IMR-90 (cell line): ENCODE measurements at regions not wholly inside any gene's neighbourhood (a gene's known extent, or its start where the extent isn't known, plus 50 kb on each side); places are given as distances from the start of the nearest gene placed in this dataset.

Experiments used
- ATAC-seq: fragments of 200-7000 bp; cut with Tn5 transposase; 2 replicates; pipeline ENCODE4 v1.9.1; 2020; ENCODE audit warnings: low read depth, mild to moderate bottlenecking, moderate library complexity
- BruUV-seq: library from RNA; stranded (reverse); fragments of 400-500 nt; replicated peaks from 2 replicates; lab custom pipeline; 2021; lab: Mats Ljungman, UMichigan
- CTCF ChIA-PET: fragments of 300-600 bp; formaldehyde crosslinking; extraction: SDS; loops from one replicate; lab custom pipeline; 2021; ENCODE audit warnings: antibody characterized with exemption; lab: Yijun Ruan, JAX
- POLR2A ChIA-PET: fragments of 300-600 bp; sonication (Branson Sonifier 250); formaldehyde crosslinking; loops from one replicate; lab custom pipeline; 2022; ENCODE audit warnings: antibody characterized with exemption; ENCODE audit not compliant: unreplicated experiment; lab: Charles Lee
- DNase-seq: peaks from one replicate; pipeline ENCODE4 v3.0.0; 2013
- H2AFZ ChIP-seq: replicated peaks from 2 replicates; pipeline ENCODE3; 2013; ENCODE audit warnings: low read length, mild to moderate bottlenecking; ENCODE audit not compliant: poor library complexity
- H2AK5ac ChIP-seq: 2 replicates; pipeline ENCODE4 v1.6.1; 2013; ENCODE audit warnings: low read depth, low read length, inconsistent platforms
- H2AK9ac ChIP-seq: replicated peaks from 2 replicates; pipeline ENCODE3; 2013; ENCODE audit warnings: mild to moderate bottlenecking, low read depth, low read length, moderate library complexity; ENCODE audit not compliant: poor library complexity
- H2BK120ac ChIP-seq: 2 replicates; pipeline ENCODE4 v1.6.1; 2013; ENCODE audit warnings: low read depth, low read length, inconsistent platforms
- H2BK15ac ChIP-seq: 3 replicates; pipeline ENCODE4 v1.6.1; 2013; ENCODE audit warnings: low read depth, low read length, inconsistent platforms
- H2BK20ac ChIP-seq: 2 replicates; pipeline ENCODE4 v1.6.1; 2013; ENCODE audit warnings: low read depth, mild to moderate bottlenecking, inconsistent platforms, low read length, moderate library complexity
- H2BK5ac ChIP-seq: 2 replicates; pipeline ENCODE4 v1.6.1; 2013; ENCODE audit warnings: mild to moderate bottlenecking, low read depth, low read length, inconsistent platforms; ENCODE audit not compliant: poor library complexity, severe bottlenecking
- H3K14ac ChIP-seq: replicated peaks from 2 replicates; pipeline ENCODE4 v1.6.1; 2013; ENCODE audit warnings: low read depth, low read length, inconsistent platforms
- H3K18ac ChIP-seq: 2 replicates; pipeline ENCODE4 v1.6.1; 2013; ENCODE audit warnings: low read depth, low read length, control low read depth
- H3K23ac ChIP-seq: 2 replicates; pipeline ENCODE4 v1.6.1; 2013; ENCODE audit warnings: low read depth, low read length, inconsistent platforms
- H3K27ac ChIP-seq: 2 replicates; pipeline ENCODE4 v1.5.1; 2013; ENCODE audit warnings: mild to moderate bottlenecking, control low read depth, low read length; ENCODE audit not compliant: insufficient read depth
- H3K27me3 ChIP-seq: 2 replicates; pipeline ENCODE4 v1.6.1; 2013; ENCODE audit warnings: low read length; ENCODE audit not compliant: control insufficient read depth, insufficient read depth
- H3K36me3 ChIP-seq: 2 replicates; pipeline ENCODE4 v1.6.1; 2013; ENCODE audit warnings: low read length, mixed read lengths; ENCODE audit not compliant: control insufficient read depth, insufficient read depth
- H3K4ac ChIP-seq: 2 replicates; pipeline ENCODE4 v1.6.1; 2013; ENCODE audit warnings: low read depth, low read length, inconsistent platforms
- H3K4me1 ChIP-seq: 2 replicates; pipeline ENCODE4 v1.6.1; 2013; ENCODE audit warnings: low read length, mixed read lengths; ENCODE audit not compliant: control insufficient read depth, insufficient read depth
- H3K4me2 ChIP-seq: 2 replicates; pipeline ENCODE4 v1.6.1; 2013; ENCODE audit warnings: low read depth, mild to moderate bottlenecking, control low read depth, low read length, moderate library complexity
- H3K4me3 ChIP-seq: 2 replicates; pipeline ENCODE4 v1.5.1; 2013; ENCODE audit warnings: low read depth, mild to moderate bottlenecking, control low read depth, low read length, moderate library complexity; ENCODE audit not compliant: insufficient read depth
- H3K56ac ChIP-seq: 2 replicates; pipeline ENCODE4 v1.6.1; 2013; ENCODE audit warnings: low read length, inconsistent platforms; ENCODE audit not compliant: insufficient read depth; ENCODE audit errors: extremely low read depth
- H3K79me1 ChIP-seq, 2 experiments: 2 replicates each; pipeline ENCODE4 v1.6.1; 2013; ENCODE audit warnings: low read length in 2 of 2, inconsistent platforms in 1 of 2, low read depth in 1 of 2
- H3K9ac ChIP-seq: 2 replicates; pipeline ENCODE4 v1.6.1; 2013; ENCODE audit warnings: low read depth, low read length, control low read depth
- H3K9me1 ChIP-seq: 2 replicates; pipeline ENCODE4 v1.6.1; 2013; ENCODE audit warnings: low read length, inconsistent platforms; ENCODE audit not compliant: insufficient read depth
- H3K9me3 ChIP-seq: 2 replicates; pipeline ENCODE4 v1.6.1; 2013; ENCODE audit warnings: low read length; ENCODE audit not compliant: control insufficient read depth, insufficient read depth
- H4K20me1 ChIP-seq: 2 replicates; pipeline ENCODE4 v1.6.1; 2013; ENCODE audit warnings: low read length, inconsistent platforms; ENCODE audit not compliant: insufficient read depth
- H4K5ac ChIP-seq: 2 replicates; pipeline ENCODE4 v1.6.1; 2013; ENCODE audit warnings: mild to moderate bottlenecking, low read depth, low read length, control low read depth
- H4K8ac ChIP-seq, 2 experiments: 2 replicates each; pipeline ENCODE4 v1.6.1; 2013; ENCODE audit warnings: low read depth in 2 of 2, low read length in 2 of 2, control low read depth in 1 of 2, inconsistent platforms in 1 of 2
- H4K91ac ChIP-seq: 2 replicates; pipeline ENCODE4 v1.6.1; 2013; ENCODE audit warnings: low read depth, low read length, inconsistent platforms; ENCODE audit not compliant: insufficient read depth
- BHLHE40 ChIP-seq: fragments of 150-350 bp; IDR thresholded peaks from 2 replicates; pipeline ENCODE4 v1.6.1; 2016; ENCODE audit warnings: mild to moderate bottlenecking, low read depth, low read length
- CEBPB ChIP-seq: IDR thresholded peaks from 2 replicates; pipeline ENCODE4 v1.6.1; 2012; ENCODE audit warnings: low read depth, low read length, improper control_type of control experiment
- CHD1 ChIP-seq: IDR thresholded peaks from 2 replicates; pipeline ENCODE4 v1.6.1; 2012; ENCODE audit warnings: low read depth, low read length, improper control_type of control experiment
- FOS ChIP-seq: fragments of 150-350 bp; IDR thresholded peaks from 2 replicates; pipeline ENCODE4 v1.6.1; 2016; ENCODE audit warnings: low read depth, low read length
- MAFK ChIP-seq: IDR thresholded peaks from 2 replicates; pipeline ENCODE4 v1.6.1; 2012; ENCODE audit warnings: low read depth, low read length, improper control_type of control experiment
- MAZ ChIP-seq: IDR thresholded peaks from 2 replicates; pipeline ENCODE4 v1.6.1; 2012; ENCODE audit warnings: low read depth, mild to moderate bottlenecking, low read length, improper control_type of control experiment, moderate library complexity, borderline replicate concordance
- MXI1 ChIP-seq: IDR thresholded peaks from 2 replicates; pipeline ENCODE4 v1.6.1; 2012; ENCODE audit warnings: low read depth, mild to moderate bottlenecking, low read length, moderate library complexity, borderline replicate concordance
- NFE2L2 ChIP-seq: fragments of 150-350 bp; IDR thresholded peaks from 2 replicates; pipeline ENCODE4 v1.6.1; 2016; ENCODE audit warnings: low read depth, mild to moderate bottlenecking, low read length
- POLR2A ChIP-seq: IDR thresholded peaks from 2 replicates; pipeline ENCODE4 v1.6.1; 2012; ENCODE audit warnings: mild to moderate bottlenecking, low read depth, low read length
- RAD21 ChIP-seq: IDR thresholded peaks from 2 replicates; pipeline ENCODE4 v1.6.1; 2012; ENCODE audit warnings: low read length, improper control_type of control experiment
- RCOR1 ChIP-seq: IDR thresholded peaks from 2 replicates; pipeline ENCODE4 v1.6.1; 2012; ENCODE audit warnings: mild to moderate bottlenecking, low read length, improper control_type of control experiment; ENCODE audit not compliant: insufficient replicate concordance
- RFX5 ChIP-seq: IDR thresholded peaks from 2 replicates; pipeline ENCODE4 v1.8.0; 2012; ENCODE audit warnings: low read depth, mild to moderate bottlenecking, low read length, moderate library complexity
- SMC3 ChIP-seq: fragments of 150-350 bp; IDR thresholded peaks from 2 replicates; pipeline ENCODE4 v1.6.1; 2016; ENCODE audit warnings: low read depth, mild to moderate bottlenecking, antibody characterized with exemption, low read length, moderate library complexity
- USF2 ChIP-seq: fragments of 150-350 bp; IDR thresholded peaks from 2 replicates; pipeline ENCODE4 v1.6.1; 2017; ENCODE audit warnings: mild to moderate bottlenecking, antibody characterized with exemption, low read length, low read depth
- WGBS, 2 experiments: methylation state at CpG; one replicate each; pipeline versions ENCODE4 v1.1.5 to v1.1.7; 2013; ENCODE audit warnings: missing lambda C conversion rate in 2 of 2; ENCODE audit not compliant: insufficient read length in 1 of 2; ENCODE audit errors: extremely low coverage in 2 of 2; 5-methylcytosine and 5-hydroxymethylcytosine counted together
- dilution Hi-C: fragments of 300-500 bp; cut with HindIII; formaldehyde crosslinking; loops from one replicate; pipeline ENCODE4 v1.14.3; 2018; ENCODE audit warnings: low sequenced_read_pairs; ENCODE audit not compliant: unreplicated experiment
- in situ Hi-C: fragments of 300-500 bp; cut with MboI; formaldehyde crosslinking; loops from 3 replicates; pipeline ENCODE4 v1.14.3; 2019; ENCODE audit warnings: low sequenced_read_pairs, inconsistent platforms, mixed read lengths
- intact Hi-C: fragments of 100-400 bp; cut with micrococcal nuclease; formaldehyde crosslinking; loops from 2 replicates; pipeline ENCODE4 v1.10.0; 2022
- TF ChIP-seq, protein P1 (sequence below): conservative IDR thresholded peaks from 2 replicates; pipeline ENCODE4 v1.5.1; 2012; ENCODE audit warnings: mild to moderate bottlenecking, low read depth, low read length, improper control_type of control experiment
- TF ChIP-seq, protein P2 (sequence below): fragments of 150-350 bp; IDR thresholded peaks from 2 replicates; pipeline ENCODE4 v1.6.1; 2016; ENCODE audit warnings: low read depth, mild to moderate bottlenecking, low read length, moderate library complexity, borderline replicate concordance

- DNase-seq, result no peak
- Histone ChIP-seq H4K20me1 (no peaks in the 10 kb centered on the region), H2BK5ac (no peak overlapping the region), H2AFZ (no peak overlapping the region), H4K8ac (no peak overlapping the region), H3K56ac (no peak overlapping the region), H4K5ac (no peak overlapping the region), H3K36me3 (no peaks in the 10 kb centered on the region), H3K27ac (no peak overlapping the region), H3K4me3 (no peak overlapping the region), H2BK120ac (no peak overlapping the region), H3K9me1 (no peaks in the 10 kb centered on the region), H2AK5ac (no peak overlapping the region), H3K4me1 (no peaks in the 10 kb centered on the region), H3K9ac (no peak overlapping the region), H2BK15ac (no peak overlapping the region), H3K27me3 (no peaks in the 10 kb centered on the region), H2AK9ac (no peak overlapping the region), H3K4ac (no peak overlapping the region), H3K79me1 (no peaks in the 10 kb centered on the region), H3K18ac (no peak overlapping the region), H4K91ac (no peak overlapping the region), H3K9me3 (peaks cover 6% of the 10 kb centered on the region; the same call in 1 of the 2 replicates), H3K4me2 (no peak overlapping the region), H2BK20ac (no peak overlapping the region), H3K23ac (no peak overlapping the region), H3K14ac (no peak overlapping the region)
- POLR2A ChIA-PET, result no interaction called here
- TF ChIP-seq MXI1 (no peak), USF2 (no peak), BHLHE40 (no peak), CEBPB (no peak), POLR2A (no peak), FOS (no peak), SMC3 (no peak), RFX5 (no peak), MAZ (no peak), RCOR1 (no peak), RAD21 (no peak), NFE2L2 (no peak), MAFK (no peak), CHD1 (no peak)
- TF ChIP-seq, protein P1, sequence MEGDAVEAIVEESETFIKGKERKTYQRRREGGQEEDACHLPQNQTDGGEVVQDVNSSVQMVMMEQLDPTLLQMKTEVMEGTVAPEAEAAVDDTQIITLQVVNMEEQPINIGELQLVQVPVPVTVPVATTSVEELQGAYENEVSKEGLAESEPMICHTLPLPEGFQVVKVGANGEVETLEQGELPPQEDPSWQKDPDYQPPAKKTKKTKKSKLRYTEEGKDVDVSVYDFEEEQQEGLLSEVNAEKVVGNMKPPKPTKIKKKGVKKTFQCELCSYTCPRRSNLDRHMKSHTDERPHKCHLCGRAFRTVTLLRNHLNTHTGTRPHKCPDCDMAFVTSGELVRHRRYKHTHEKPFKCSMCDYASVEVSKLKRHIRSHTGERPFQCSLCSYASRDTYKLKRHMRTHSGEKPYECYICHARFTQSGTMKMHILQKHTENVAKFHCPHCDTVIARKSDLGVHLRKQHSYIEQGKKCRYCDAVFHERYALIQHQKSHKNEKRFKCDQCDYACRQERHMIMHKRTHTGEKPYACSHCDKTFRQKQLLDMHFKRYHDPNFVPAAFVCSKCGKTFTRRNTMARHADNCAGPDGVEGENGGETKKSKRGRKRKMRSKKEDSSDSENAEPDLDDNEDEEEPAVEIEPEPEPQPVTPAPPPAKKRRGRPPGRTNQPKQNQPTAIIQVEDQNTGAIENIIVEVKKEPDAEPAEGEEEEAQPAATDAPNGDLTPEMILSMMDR, result no peak
- TF ChIP-seq, protein P2, sequence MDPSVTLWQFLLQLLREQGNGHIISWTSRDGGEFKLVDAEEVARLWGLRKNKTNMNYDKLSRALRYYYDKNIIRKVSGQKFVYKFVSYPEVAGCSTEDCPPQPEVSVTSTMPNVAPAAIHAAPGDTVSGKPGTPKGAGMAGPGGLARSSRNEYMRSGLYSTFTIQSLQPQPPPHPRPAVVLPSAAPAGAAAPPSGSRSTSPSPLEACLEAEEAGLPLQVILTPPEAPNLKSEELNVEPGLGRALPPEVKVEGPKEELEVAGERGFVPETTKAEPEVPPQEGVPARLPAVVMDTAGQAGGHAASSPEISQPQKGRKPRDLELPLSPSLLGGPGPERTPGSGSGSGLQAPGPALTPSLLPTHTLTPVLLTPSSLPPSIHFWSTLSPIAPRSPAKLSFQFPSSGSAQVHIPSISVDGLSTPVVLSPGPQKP, result no peak
- WGBS, 2 experiments, result no CpG with 5 or more reads among the region's 5 CpGs
- CTCF ChIA-PET, result no interaction called here
- no peak for ATAC-seq
- no TSS peak for BruUV-seq
- dilution Hi-C loops, result no loop called here
- in situ Hi-C loops, result no loop called here
- intact Hi-C loops, result no loop called here
Observed at GRCh38 chr2:129180124-129180716, 799.2 kb upstream of the RAB6C start.
